NCI-H748 (cell line): ENCODE measurements at regions not wholly inside any gene's neighbourhood (a gene's known extent, or its start where the extent isn't known, plus 50 kb on each side); places are given as distances from the start of the nearest gene placed in this dataset.
"Not testable (repeated sequence)": the region's sequence is repeated elsewhere in the genome, so short reads cannot be mapped to it uniquely, and the experiment has no call there.

Experiments used
- DNase-seq: peaks from one replicate; lab custom pipeline; 2025; ENCODE audit not compliant: unreplicated experiment; lab: John Stamatoyannopoulos, UW

GRCh38 chr1:31485166-31485565 lies 72.2 kb downstream of the SERINC2 start:
- no peak for DNase-seq

- no peak for DNase-seq
Observed at GRCh38 chr1:31487143-31487542, 74.1 kb downstream of the SERINC2 start.

GRCh38 chr1:31487721-31488293 lies 74.8 kb downstream of the SERINC2 start:
- no peak for DNase-seq

GRCh38 chr1:31488528-31488927 lies 75.5 kb downstream of the SERINC2 start:
- no peak for DNase-seq

GRCh38 chr1:31489575-31489974 lies 76.6 kb downstream of the SERINC2 start:
- not testable (repeated sequence) for DNase-seq

- not testable (repeated sequence) for DNase-seq
Observed at GRCh38 chr1:31490596-31490995, 77.6 kb downstream of the SERINC2 start.

GRCh38 chr1:31495351-31495750 lies 81.0 kb upstream of the TINAGL1 start:
- not testable (repeated sequence) for DNase-seq

- not testable (repeated sequence) for DNase-seq
Observed at GRCh38 chr1:31495770-31496169, 80.5 kb upstream of the TINAGL1 start.

- DNase-seq, result no peak
Observed at GRCh38 chr1:31497601-31498000, 78.7 kb upstream of the TINAGL1 start.

- no peak for DNase-seq
Observed at GRCh38 chr1:31498376-31499040, 77.8 kb upstream of the TINAGL1 start.

GRCh38 chr1:31501505-31501904 lies 74.8 kb upstream of the TINAGL1 start:
- DNase-seq, result no peak

- no peak for DNase-seq
Observed at GRCh38 chr1:31502253-31502652, 74.1 kb upstream of the TINAGL1 start.

- DNase-seq, result no peak
Observed at GRCh38 chr1:31502926-31503511, 73.3 kb upstream of the TINAGL1 start.

- DNase-seq, result no peak
Observed at GRCh38 chr1:31503570-31503969, 72.7 kb upstream of the TINAGL1 start.

- peak; percentile 24 for DNase-seq
Observed at GRCh38 chr1:31504001-31504400, 72.3 kb upstream of the TINAGL1 start.

GRCh38 chr1:31505911-31506497 lies 70.3 kb upstream of the TINAGL1 start:
- no peak for DNase-seq

GRCh38 chr1:31507221-31507620 lies 69.1 kb upstream of the TINAGL1 start:
- no peak for DNase-seq

GRCh38 chr1:31507676-31508530 lies 68.4 kb upstream of the TINAGL1 start:
- no peak for DNase-seq

GRCh38 chr1:31509124-31510072 lies 66.9 kb upstream of the TINAGL1 start:
- DNase-seq, result no peak

- DNase-seq, result peak; percentile 51
Observed at GRCh38 chr1:31510304-31510703, 66.0 kb upstream of the TINAGL1 start.
